ENCODE measurements at regions not wholly inside any gene's neighbourhood (a gene's known extent, or its start where the extent isn't known, plus 50 kb on each side); places are given as distances from the start of the nearest gene placed in this dataset.

DNA sequence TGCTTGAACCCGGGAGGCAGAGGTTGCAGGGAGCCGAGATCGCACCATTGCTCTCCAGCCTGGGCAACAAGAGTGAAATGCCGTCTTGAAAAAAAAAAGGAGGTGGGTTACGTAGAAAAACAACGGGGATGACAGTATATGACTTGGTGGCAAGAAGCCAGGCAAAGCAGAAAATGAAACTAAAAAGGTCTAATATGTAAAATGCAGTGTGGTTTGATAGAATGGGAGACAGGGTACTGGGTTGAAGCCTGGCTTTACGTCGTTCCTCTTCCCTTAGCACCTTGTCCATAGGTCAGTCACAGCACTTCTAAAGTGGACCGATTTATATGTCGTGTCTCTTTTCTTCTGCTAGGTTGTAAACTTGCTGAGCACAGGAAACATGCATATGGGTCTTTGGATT lies 274.9 kb upstream of the ZC3H12C start:
- Histone ChIP-seq H3K4me1 (replicated peaks) (no peaks in the 10 kb centered on the region), H3K4me3 (no peak overlapping the region), H3K9me3 (no peaks in the 10 kb centered on the region), H3K36me3 (no peaks in the 10 kb centered on the region), H3K27ac (no peak overlapping the region), H3K27me3 (replicated peaks; ENCODE audit: insufficient read depth) (no peaks in the 10 kb centered on the region)
- DNase-seq (ENCODE audit: low spot score) = no peak
- TF ChIP-seq, protein P1, sequence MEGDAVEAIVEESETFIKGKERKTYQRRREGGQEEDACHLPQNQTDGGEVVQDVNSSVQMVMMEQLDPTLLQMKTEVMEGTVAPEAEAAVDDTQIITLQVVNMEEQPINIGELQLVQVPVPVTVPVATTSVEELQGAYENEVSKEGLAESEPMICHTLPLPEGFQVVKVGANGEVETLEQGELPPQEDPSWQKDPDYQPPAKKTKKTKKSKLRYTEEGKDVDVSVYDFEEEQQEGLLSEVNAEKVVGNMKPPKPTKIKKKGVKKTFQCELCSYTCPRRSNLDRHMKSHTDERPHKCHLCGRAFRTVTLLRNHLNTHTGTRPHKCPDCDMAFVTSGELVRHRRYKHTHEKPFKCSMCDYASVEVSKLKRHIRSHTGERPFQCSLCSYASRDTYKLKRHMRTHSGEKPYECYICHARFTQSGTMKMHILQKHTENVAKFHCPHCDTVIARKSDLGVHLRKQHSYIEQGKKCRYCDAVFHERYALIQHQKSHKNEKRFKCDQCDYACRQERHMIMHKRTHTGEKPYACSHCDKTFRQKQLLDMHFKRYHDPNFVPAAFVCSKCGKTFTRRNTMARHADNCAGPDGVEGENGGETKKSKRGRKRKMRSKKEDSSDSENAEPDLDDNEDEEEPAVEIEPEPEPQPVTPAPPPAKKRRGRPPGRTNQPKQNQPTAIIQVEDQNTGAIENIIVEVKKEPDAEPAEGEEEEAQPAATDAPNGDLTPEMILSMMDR (IDR thresholded peaks at IDR 0.05) = no peak
- TF ChIP-seq POLR2AphosphoS5 (IDR thresholded peaks at IDR 0.05) (no peak), POLR2A (IDR thresholded peaks at IDR 0.05) (no peak)
- intact Hi-C loops (cut with DNase I) = no loop called here
- 74% methylated on average over 10 of the region's 10 CpGs for WGBS

DNA sequence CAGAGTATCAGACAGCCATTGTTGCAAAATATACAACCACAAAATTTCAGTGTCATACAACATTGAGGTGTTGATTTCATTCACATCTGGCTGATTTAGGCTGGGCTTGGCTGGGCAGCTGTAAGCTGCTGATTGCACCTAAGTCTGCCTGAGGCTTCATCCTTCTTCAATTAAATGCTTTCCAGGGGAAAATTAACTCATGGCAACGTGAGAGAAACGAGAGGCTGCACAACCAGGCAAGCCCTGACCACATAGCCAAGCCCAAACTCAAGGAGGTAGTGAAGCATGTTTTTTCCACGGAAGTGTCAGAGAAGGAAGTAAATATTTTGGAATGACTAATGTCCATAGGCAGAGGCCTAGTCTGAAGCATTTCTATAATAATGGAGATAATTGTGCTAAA lies 273.8 kb upstream of the ZC3H12C start:
- WGBS = 33% methylated on average over 3 of the region's 3 CpGs
- Histone ChIP-seq H3K4me3 (no peak overlapping the region), H3K4me1 (replicated peaks) (no peaks in the 10 kb centered on the region), H3K9me3 (no peaks in the 10 kb centered on the region), H3K27me3 (replicated peaks; ENCODE audit: insufficient read depth) (no peaks in the 10 kb centered on the region), H3K36me3 (no peaks in the 10 kb centered on the region), H3K27ac (no peak overlapping the region)
- intact Hi-C loops (cut with DNase I) = no loop called here
- no peak for TF ChIP-seq POLR2A (IDR thresholded peaks at IDR 0.05)
- no peak for TF ChIP-seq POLR2AphosphoS5 (IDR thresholded peaks at IDR 0.05)
- TF ChIP-seq, protein P1 (IDR thresholded peaks at IDR 0.05) = no peak
- no peak for DNase-seq (ENCODE audit: low spot score)

DNA sequence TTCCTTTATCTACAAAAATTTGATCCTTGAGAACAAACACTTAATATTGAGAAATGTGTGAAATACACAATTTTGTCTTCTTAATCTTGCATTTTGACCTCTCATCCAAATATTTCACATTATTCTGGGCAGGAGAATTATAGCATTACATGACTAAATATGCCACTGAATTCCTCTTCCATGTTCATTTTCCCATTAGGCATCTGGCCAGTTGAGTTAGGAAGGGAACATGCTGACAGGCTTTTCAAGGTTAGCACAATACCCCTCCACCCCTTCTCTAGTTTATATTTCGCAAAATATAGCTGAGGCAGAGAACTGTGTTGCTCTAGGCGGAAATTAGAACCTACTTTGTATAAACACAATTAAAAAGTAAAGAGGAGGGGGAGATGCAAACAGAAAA lies 271.7 kb upstream of the ZC3H12C start:
- no peaks in the 10 kb centered on the region for H3K4me1 ChIP-seq (replicated peaks)
- WGBS = 12% methylated on average over 2 of the region's 2 CpGs
- H3K4me3 ChIP-seq = no peak overlapping the region
- intact Hi-C loops (cut with DNase I) = no loop called here
- no peaks in the 10 kb centered on the region for H3K27me3 ChIP-seq (replicated peaks; ENCODE audit: insufficient read depth)
- no peak overlapping the region for H3K27ac ChIP-seq
- H3K9me3 ChIP-seq = no peaks in the 10 kb centered on the region
- TF ChIP-seq POLR2AphosphoS5 (IDR thresholded peaks at IDR 0.05) (no peak), POLR2A (IDR thresholded peaks at IDR 0.05) (no peak)
- TF ChIP-seq, protein P1 (IDR thresholded peaks at IDR 0.05) = no peak
- H3K36me3 ChIP-seq = no peaks in the 10 kb centered on the region
- DNase-seq (ENCODE audit: low spot score) = no peak

DNA sequence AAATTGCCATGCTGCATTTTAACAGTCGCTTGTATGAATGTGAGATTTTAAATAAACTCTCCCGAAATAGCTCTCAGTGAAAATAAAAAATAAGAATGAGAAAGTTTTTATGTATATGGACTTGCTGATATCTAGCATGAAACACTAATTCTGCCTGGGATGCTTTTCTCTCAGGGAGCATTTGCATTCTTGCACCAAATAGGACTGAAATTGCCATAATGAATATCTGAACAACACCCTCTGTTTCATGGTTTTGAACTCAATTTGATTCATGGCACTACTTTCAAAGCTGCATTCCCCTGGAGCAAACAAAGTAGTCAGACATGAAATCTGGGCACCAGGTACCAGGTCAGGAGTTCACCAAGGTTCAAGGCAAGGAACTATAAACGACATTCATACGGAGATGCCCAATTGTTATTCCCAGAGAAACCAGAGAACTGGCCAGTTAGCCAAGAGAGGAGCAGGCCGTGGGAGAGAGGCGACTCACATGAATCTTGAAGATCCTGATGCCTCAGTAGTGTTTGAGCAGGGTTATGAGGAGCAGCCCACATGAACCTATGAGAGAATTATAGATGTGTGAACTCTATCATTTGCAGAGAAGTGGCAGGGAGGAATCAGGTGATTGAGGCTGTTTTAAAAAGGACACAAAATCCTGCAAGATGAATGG lies 270.6 kb upstream of the ZC3H12C start:
- no peaks in the 10 kb centered on the region for H3K27me3 ChIP-seq (replicated peaks; ENCODE audit: insufficient read depth)
- intact Hi-C loops (cut with DNase I) = no loop called here
- no peaks in the 10 kb centered on the region for H3K9me3 ChIP-seq
- no peaks in the 10 kb centered on the region for H3K4me1 ChIP-seq (replicated peaks)
- TF ChIP-seq POLR2AphosphoS5 (IDR thresholded peaks at IDR 0.05) = no peak
- no peak for TF ChIP-seq POLR2A (IDR thresholded peaks at IDR 0.05)
- TF ChIP-seq, protein P1 (IDR thresholded peaks at IDR 0.05) = no peak
- no peak overlapping the region for H3K4me3 ChIP-seq
- no peaks in the 10 kb centered on the region for H3K36me3 ChIP-seq
- DNase-seq (ENCODE audit: low spot score) = no peak
- H3K27ac ChIP-seq = no peak overlapping the region
- 79% methylated on average over 6 of the region's 6 CpGs for WGBS

DNA sequence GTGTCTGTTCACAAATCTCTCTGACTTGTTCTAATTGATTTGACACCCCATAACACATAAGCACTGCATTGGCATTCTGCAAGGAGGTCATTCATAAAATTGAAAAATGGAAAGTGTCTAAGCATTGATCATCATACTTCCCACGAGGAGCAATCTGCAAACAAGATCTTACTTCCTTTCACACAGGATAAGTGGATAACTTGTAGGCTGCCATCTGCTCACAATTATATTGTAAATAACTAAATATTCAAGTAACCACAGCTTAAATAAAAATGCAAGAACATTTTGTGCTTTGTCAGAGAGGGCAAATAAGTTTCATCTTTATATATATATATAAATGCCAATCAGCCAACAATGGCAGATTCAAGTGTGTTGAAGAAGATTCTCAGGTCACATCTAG lies 264.8 kb upstream of the ZC3H12C start:
- 31% methylated on average over 1 of the region's 1 CpG for WGBS
- no peak for TF ChIP-seq POLR2AphosphoS5 (IDR thresholded peaks at IDR 0.05)
- TF ChIP-seq POLR2A (IDR thresholded peaks at IDR 0.05) = no peak
- TF ChIP-seq, protein P1 (IDR thresholded peaks at IDR 0.05) = no peak
- DNase-seq (ENCODE audit: low spot score) = no peak
- Histone ChIP-seq H3K27me3 (replicated peaks; ENCODE audit: insufficient read depth) (no peaks in the 10 kb centered on the region), H3K4me1 (replicated peaks) (no peaks in the 10 kb centered on the region), H3K36me3 (no peaks in the 10 kb centered on the region), H3K27ac (no peak overlapping the region), H3K4me3 (no peak overlapping the region), H3K9me3 (no peaks in the 10 kb centered on the region)
- intact Hi-C loops (cut with DNase I) = no loop called here

Measured in prostate gland (tissue), 2 donors.